GM12878 (cell line): ENCODE measurements at regions not wholly inside any gene's neighbourhood (a gene's known extent, or its start where the extent isn't known, plus 50 kb on each side); places are given as distances from the start of the nearest gene placed in this dataset.

Source experiments
- ATAC-seq: fragments of 200-7000 bp; cut with Tn5 transposase; 3 replicates; pipeline ENCODE4 v1.9.1; 2020; ENCODE audit warnings: mild to moderate bottlenecking, moderate library complexity
- BruUV-seq: library from RNA; stranded (reverse); fragments of 400-500 nt; replicated peaks from 2 replicates; lab custom pipeline; 2021; lab: Mats Ljungman, UMichigan
- CTCF ChIA-PET: fragments of 300-600 bp; sonication (Branson Sonifier 250); formaldehyde crosslinking; extraction: SDS; loops from one replicate; lab custom pipeline; 2021; ENCODE audit warnings: inconsistent platforms; lab: Yijun Ruan, JAX
- POLR2A ChIA-PET: fragments of 350-600 bp; formaldehyde crosslinking; extraction: SDS; loops from one replicate; lab custom pipeline; 2021; ENCODE audit warnings: inconsistent platforms; lab: Charles Lee
- RAD21 ChIA-PET: fragments of 300-600 bp; sonication (Branson Sonifier 250); formaldehyde crosslinking; loops from one replicate; lab custom pipeline; 2023; ENCODE audit warnings: antibody characterized with exemption; ENCODE audit not compliant: unreplicated experiment; lab: Charles Lee
- SMC1A ChIA-PET: fragments of 300-600 bp; sonication (Branson Sonifier 250); formaldehyde crosslinking; loops from one replicate; lab custom pipeline; 2023; ENCODE audit not compliant: unreplicated experiment, uncharacterized antibody; lab: Charles Lee
- DNase-seq: peaks from one replicate; pipeline ENCODE4 v3.0.0-alpha.2; 2011; ENCODE audit warnings: low read depth, low spot score
- FAIRE-seq: peaks from 3 replicates; lab custom pipeline; 2011; peaks lifted over from hg19 to GRCh38; lab: Jason Lieb, UNC
- H2AFZ ChIP-seq: 2 replicates; pipeline ENCODE4 v1.6.0; 2011; ENCODE audit warnings: low read depth, low read length, control low read depth; ENCODE audit not compliant: control insufficient read depth
- H3K27ac ChIP-seq: 2 replicates; pipeline ENCODE4 v1.5.1; 2011; ENCODE audit warnings: control low read depth; ENCODE audit not compliant: control insufficient read depth, insufficient read depth
- H3K27me3 ChIP-seq, 2 experiments: replicated peaks in 1 of 2; 2 replicates each; pipeline versions ENCODE4 v1.6.0 to v1.6.1; 2011; ENCODE audit warnings: low read length in 1 of 2; ENCODE audit not compliant: control insufficient read depth in 2 of 2, insufficient read depth in 2 of 2
- H3K36me3 ChIP-seq, 2 experiments: 2 replicates each; pipeline ENCODE4 v1.5.1; 2011; ENCODE audit warnings: low read length in 1 of 2; ENCODE audit not compliant: control insufficient read depth in 2 of 2, insufficient read depth in 2 of 2
- H3K4me1 ChIP-seq: 2 replicates; pipeline ENCODE4 v1.6.1; 2011; ENCODE audit warnings: mild to moderate bottlenecking, low read length, moderate library complexity, mixed read lengths; ENCODE audit not compliant: control insufficient read depth, insufficient read depth
- H3K4me2 ChIP-seq: 2 replicates; pipeline ENCODE4 v1.6.0; 2011; ENCODE audit warnings: control low read depth; ENCODE audit not compliant: control insufficient read depth, insufficient read depth
- H3K4me3 ChIP-seq: fragments of 200-600 bp; sonication (generic); 2 replicates; pipeline ENCODE4 v1.5.1; 2016
- H3K79me2 ChIP-seq: 2 replicates; pipeline ENCODE4 v1.6.0; 2011; ENCODE audit warnings: low read length; ENCODE audit not compliant: control insufficient read depth, insufficient read depth
- H3K9ac ChIP-seq: 2 replicates; pipeline ENCODE4 v1.8.0; 2011; ENCODE audit warnings: low read length, control low read depth, mixed read lengths; ENCODE audit not compliant: control insufficient read depth, insufficient read depth
- H3K9me3 ChIP-seq: replicated peaks from 3 replicates; pipeline ENCODE4 v1.5.1; 2011; ENCODE audit warnings: mild to moderate bottlenecking, low read length; ENCODE audit not compliant: control insufficient read depth, insufficient read depth
- H4K20me1 ChIP-seq: 2 replicates; pipeline ENCODE4 v1.6.0; 2011; ENCODE audit not compliant: control insufficient read depth, insufficient read depth
- ATF7 ChIP-seq: fragments of 450-650 bp; IDR thresholded peaks from 2 replicates; pipeline ENCODE4 v1.6.1; 2016; ENCODE audit warnings: low read depth, mild to moderate bottlenecking
- BCL11A ChIP-seq: IDR thresholded peaks from 2 replicates; pipeline ENCODE4 v1.6.1; 2011; ENCODE audit warnings: low read depth, low read length
- CEBPB ChIP-seq, 2 experiments: fragments of 150-350 bp in 1 of 2; IDR thresholded peaks; 2 replicates each; pipeline ENCODE4 v1.6.1; 2012 to 2014; ENCODE audit warnings: low read depth in 2 of 2, low read length in 2 of 2, borderline replicate concordance in 1 of 2, inconsistent platforms in 1 of 2
- CHD4 ChIP-seq: fragments of 200-600 bp; sonication (generic); IDR thresholded peaks from 2 replicates; pipeline ENCODE4 v1.6.1; 2016; ENCODE audit warnings: mild to moderate bottlenecking
- EGR1 ChIP-seq, 2 experiments: IDR thresholded peaks; 1 replicate in 1 of 2; 2 replicates in 1 of 2; pipeline ENCODE4 v1.6.1; 2011 to 2012; ENCODE audit warnings: low read depth in 2 of 2, low read length in 2 of 2, borderline replicate concordance in 1 of 2, mild to moderate bottlenecking in 1 of 2, moderate library complexity in 1 of 2
- ELK1 ChIP-seq: IDR thresholded peaks from 2 replicates; pipeline ENCODE4 v1.6.1; 2012; ENCODE audit warnings: low read depth, low read length, improper control_type of control experiment
- GABPA ChIP-seq: IDR thresholded peaks from 2 replicates; pipeline ENCODE4 v1.6.1; 2014; ENCODE audit warnings: antibody characterized with exemption, low read depth, mild to moderate bottlenecking, inconsistent platforms
- HDGF ChIP-seq: fragments of 450-650 bp; IDR thresholded peaks from 2 replicates; pipeline ENCODE4 v1.6.1; 2016; ENCODE audit warnings: antibody characterized with exemption
- NR2F1 ChIP-seq: fragments of 450-650 bp; conservative IDR thresholded peaks from 2 replicates; pipeline ENCODE4 v1.6.1; 2017; ENCODE audit warnings: mild to moderate bottlenecking
- POU2F2 ChIP-seq: IDR thresholded peaks from 3 replicates; pipeline ENCODE4 v1.6.1; 2011; ENCODE audit warnings: low read depth, mild to moderate bottlenecking, low read length, borderline replicate concordance
- RB1 ChIP-seq: fragments of 450-650 bp; formaldehyde crosslinking; IDR thresholded peaks from 2 replicates; pipeline ENCODE4 v1.6.1; 2017; ENCODE audit warnings: mild to moderate bottlenecking, borderline replicate concordance
- RUNX3 ChIP-seq: IDR thresholded peaks from 2 replicates; pipeline ENCODE4 v1.6.1; 2012; ENCODE audit warnings: low read length, inconsistent platforms
- SP1 ChIP-seq: IDR thresholded peaks from one replicate; pipeline ENCODE4 v1.6.1; 2011; ENCODE audit warnings: low read depth, low read length
- SREBF2 ChIP-seq: IDR thresholded peaks from 2 replicates; pipeline ENCODE4 v1.6.1; 2012; ENCODE audit warnings: mild to moderate bottlenecking, low read length
- TCF3 ChIP-seq: IDR thresholded peaks from 2 replicates; pipeline ENCODE4 v1.6.1; 2012; ENCODE audit warnings: low read depth, mild to moderate bottlenecking, low read length, borderline replicate concordance; ENCODE audit not compliant: insufficient read depth
- YBX1 ChIP-seq: fragments of 450-650 bp; IDR thresholded peaks from 2 replicates; pipeline ENCODE4 v1.6.1; 2016; ENCODE audit warnings: antibody characterized with exemption
- ZNF622 ChIP-seq: fragments of 450-650 bp; IDR thresholded peaks from 2 replicates; pipeline ENCODE4 v1.6.1; 2017; ENCODE audit warnings: mild to moderate bottlenecking, inconsistent platforms
- WGBS: methylation state at CpG from one replicate; pipeline ENCODE4 v1.1.6; 2016; ENCODE audit warnings: low lambda C conversion rate; ENCODE audit not compliant: insufficient replicate concordance, insufficient coverage; ENCODE audit errors: missing lambda C conversion rate; 5-methylcytosine and 5-hydroxymethylcytosine counted together
- in situ Hi-C: fragments of 300-500 bp; cut with MboI; formaldehyde crosslinking; loops from 9 replicates; pipeline ENCODE4 v1.14.3; 2018; ENCODE audit warnings: mixed read lengths
- intact Hi-C: fragments of 100-400 bp; cut with micrococcal nuclease; formaldehyde crosslinking; loops from one replicate; pipeline ENCODE4 v1.14.2; 2022; ENCODE audit not compliant: unreplicated experiment
- TF ChIP-seq, protein P1 (sequence below): IDR thresholded peaks from 2 replicates; pipeline ENCODE4 v1.6.1; 2012; ENCODE audit warnings: improper control_type of control experiment, low read depth, low read length; ENCODE audit not compliant: insufficient replicate concordance
- TF ChIP-seq, protein P2 (sequence below), 3 experiments: IDR thresholded peaks in 2 of 3; conservative IDR thresholded peaks in 1 of 3; 2 replicates each; pipeline ENCODE4 v1.5.1; 2011; ENCODE audit warnings: low read depth in 3 of 3, low read length in 3 of 3, mild to moderate bottlenecking in 3 of 3, control low read depth in 2 of 3, moderate library complexity in 2 of 3, inconsistent platforms in 1 of 3, mixed read lengths in 1 of 3; ENCODE audit not compliant: control insufficient read depth in 2 of 3, insufficient read depth in 1 of 3; ENCODE audit errors: extremely low read depth in 1 of 3

- WGBS = 19% methylated on average over 7 of the region's 7 CpGs
- RAD21 ChIA-PET = no interaction called here
- Histone ChIP-seq H3K4me3 (no peak overlapping the region), H2AFZ (no peak overlapping the region), H3K9ac (no peak overlapping the region), H3K79me2 (no peaks in the 10 kb centered on the region), H3K4me1 (no peaks in the 10 kb centered on the region), H3K9me3 (no peaks in the 10 kb centered on the region), H3K27ac (no peak overlapping the region), H4K20me1 (no peaks in the 10 kb centered on the region), H3K36me3 (no peaks in the 10 kb centered on the region), H3K4me2 (no peak overlapping the region), H3K27me3 (no peaks in the 10 kb centered on the region)
- no peak for DNase-seq
- POLR2A ChIA-PET = no interaction called here
- no peak for ATAC-seq
- SMC1A ChIA-PET = no interaction called here
- no TSS peak for BruUV-seq
- CTCF ChIA-PET = no interaction called here
- intact Hi-C loops (no loop called here), in situ Hi-C loops (no loop called here)
- no peak for FAIRE-seq
- TF ChIP-seq SREBF2 (no peak), NR2F1 (no peak), EGR1 (IDR thresholded peaks at IDR 0.05; ENCODE audit: borderline replicate concordance in 1 of 2, low read depth in 2 of 2, low read length in 2 of 2) (no peak), HDGF (no peak), TCF3 (no peak), POU2F2 (no peak), YBX1 (no peak), BCL11A (no peak), ATF7 (no peak), SP1 (no peak), CEBPB (IDR thresholded peaks at IDR 0.05; ENCODE audit: borderline replicate concordance in 1 of 2, low read depth in 2 of 2, low read length in 2 of 2) (no peak), RB1 (no peak), ZNF622 (no peak), GABPA (no peak), RUNX3 (no peak), CHD4 (no peak), ELK1 (no peak)
- TF ChIP-seq, protein P1, sequence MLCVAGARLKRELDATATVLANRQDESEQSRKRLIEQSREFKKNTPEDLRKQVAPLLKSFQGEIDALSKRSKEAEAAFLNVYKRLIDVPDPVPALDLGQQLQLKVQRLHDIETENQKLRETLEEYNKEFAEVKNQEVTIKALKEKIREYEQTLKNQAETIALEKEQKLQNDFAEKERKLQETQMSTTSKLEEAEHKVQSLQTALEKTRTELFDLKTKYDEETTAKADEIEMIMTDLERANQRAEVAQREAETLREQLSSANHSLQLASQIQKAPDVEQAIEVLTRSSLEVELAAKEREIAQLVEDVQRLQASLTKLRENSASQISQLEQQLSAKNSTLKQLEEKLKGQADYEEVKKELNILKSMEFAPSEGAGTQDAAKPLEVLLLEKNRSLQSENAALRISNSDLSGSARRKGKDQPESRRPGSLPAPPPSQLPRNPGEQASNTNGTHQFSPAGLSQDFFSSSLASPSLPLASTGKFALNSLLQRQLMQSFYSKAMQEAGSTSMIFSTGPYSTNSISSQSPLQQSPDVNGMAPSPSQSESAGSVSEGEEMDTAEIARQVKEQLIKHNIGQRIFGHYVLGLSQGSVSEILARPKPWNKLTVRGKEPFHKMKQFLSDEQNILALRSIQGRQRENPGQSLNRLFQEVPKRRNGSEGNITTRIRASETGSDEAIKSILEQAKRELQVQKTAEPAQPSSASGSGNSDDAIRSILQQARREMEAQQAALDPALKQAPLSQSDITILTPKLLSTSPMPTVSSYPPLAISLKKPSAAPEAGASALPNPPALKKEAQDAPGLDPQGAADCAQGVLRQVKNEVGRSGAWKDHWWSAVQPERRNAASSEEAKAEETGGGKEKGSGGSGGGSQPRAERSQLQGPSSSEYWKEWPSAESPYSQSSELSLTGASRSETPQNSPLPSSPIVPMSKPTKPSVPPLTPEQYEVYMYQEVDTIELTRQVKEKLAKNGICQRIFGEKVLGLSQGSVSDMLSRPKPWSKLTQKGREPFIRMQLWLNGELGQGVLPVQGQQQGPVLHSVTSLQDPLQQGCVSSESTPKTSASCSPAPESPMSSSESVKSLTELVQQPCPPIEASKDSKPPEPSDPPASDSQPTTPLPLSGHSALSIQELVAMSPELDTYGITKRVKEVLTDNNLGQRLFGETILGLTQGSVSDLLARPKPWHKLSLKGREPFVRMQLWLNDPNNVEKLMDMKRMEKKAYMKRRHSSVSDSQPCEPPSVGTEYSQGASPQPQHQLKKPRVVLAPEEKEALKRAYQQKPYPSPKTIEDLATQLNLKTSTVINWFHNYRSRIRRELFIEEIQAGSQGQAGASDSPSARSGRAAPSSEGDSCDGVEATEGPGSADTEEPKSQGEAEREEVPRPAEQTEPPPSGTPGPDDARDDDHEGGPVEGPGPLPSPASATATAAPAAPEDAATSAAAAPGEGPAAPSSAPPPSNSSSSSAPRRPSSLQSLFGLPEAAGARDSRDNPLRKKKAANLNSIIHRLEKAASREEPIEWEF = no peak
- TF ChIP-seq, protein P2, sequence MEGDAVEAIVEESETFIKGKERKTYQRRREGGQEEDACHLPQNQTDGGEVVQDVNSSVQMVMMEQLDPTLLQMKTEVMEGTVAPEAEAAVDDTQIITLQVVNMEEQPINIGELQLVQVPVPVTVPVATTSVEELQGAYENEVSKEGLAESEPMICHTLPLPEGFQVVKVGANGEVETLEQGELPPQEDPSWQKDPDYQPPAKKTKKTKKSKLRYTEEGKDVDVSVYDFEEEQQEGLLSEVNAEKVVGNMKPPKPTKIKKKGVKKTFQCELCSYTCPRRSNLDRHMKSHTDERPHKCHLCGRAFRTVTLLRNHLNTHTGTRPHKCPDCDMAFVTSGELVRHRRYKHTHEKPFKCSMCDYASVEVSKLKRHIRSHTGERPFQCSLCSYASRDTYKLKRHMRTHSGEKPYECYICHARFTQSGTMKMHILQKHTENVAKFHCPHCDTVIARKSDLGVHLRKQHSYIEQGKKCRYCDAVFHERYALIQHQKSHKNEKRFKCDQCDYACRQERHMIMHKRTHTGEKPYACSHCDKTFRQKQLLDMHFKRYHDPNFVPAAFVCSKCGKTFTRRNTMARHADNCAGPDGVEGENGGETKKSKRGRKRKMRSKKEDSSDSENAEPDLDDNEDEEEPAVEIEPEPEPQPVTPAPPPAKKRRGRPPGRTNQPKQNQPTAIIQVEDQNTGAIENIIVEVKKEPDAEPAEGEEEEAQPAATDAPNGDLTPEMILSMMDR (IDR thresholded peaks at IDR 0.05 in 2 of 3, conservative IDR thresholded peaks at IDR 0.05 in 1 of 3; ENCODE audit: control insufficient read depth in 2 of 3, extremely low read depth in 1 of 3, insufficient read depth in 1 of 3, low read depth in 3 of 3, low read length in 3 of 3) = no peak
These were observed 279.5 kb upstream of the AKR1E2 start for GRCh38 chr10:4546500-4546899.
